ENCODE measurements at regions not wholly inside any gene's neighbourhood (a gene's known extent, or its start where the extent isn't known, plus 50 kb on each side); places are given as distances from the start of the nearest gene placed in this dataset.

- DNase-seq (ENCODE audit: extremely low read depth in 1 of 2, low read depth in 1 of 2) = no peak
Observed at GRCh38 chr9:78848061-78848460, 551.1 kb downstream of the PSAT1 start.

GRCh38 chr9:78856144-78856543, 559.2 kb downstream of the PSAT1 start:
- DNase-seq (ENCODE audit: extremely low read depth in 1 of 2, low read depth in 1 of 2) = no peak

DNA sequence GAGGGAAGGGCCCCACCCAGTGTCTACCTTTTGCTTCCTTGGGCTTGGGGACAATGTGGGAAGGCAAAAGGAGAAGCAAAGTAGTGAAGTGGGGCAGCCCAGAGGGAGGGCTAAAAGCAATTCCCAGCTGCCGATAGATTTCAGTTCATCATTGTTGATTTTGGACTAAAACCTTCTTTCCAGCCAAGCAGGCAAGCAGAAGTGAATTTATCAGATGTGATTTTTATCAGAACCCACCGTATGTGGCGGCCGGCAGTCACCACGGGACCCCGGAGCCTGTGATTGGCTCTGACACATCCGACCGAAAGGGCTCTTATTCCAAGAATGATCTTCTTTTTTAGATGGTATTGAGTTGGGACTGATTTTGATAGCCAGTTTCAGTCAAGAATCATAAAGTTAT, 559.9 kb downstream of the PSAT1 start:
- no peak for DNase-seq (ENCODE audit: extremely low read depth in 1 of 2, low read depth in 1 of 2)

- no peak for DNase-seq (ENCODE audit: extremely low read depth in 1 of 2, low read depth in 1 of 2)
Observed at GRCh38 chr9:78857373-78858225, 560.7 kb downstream of the PSAT1 start.

DNA sequence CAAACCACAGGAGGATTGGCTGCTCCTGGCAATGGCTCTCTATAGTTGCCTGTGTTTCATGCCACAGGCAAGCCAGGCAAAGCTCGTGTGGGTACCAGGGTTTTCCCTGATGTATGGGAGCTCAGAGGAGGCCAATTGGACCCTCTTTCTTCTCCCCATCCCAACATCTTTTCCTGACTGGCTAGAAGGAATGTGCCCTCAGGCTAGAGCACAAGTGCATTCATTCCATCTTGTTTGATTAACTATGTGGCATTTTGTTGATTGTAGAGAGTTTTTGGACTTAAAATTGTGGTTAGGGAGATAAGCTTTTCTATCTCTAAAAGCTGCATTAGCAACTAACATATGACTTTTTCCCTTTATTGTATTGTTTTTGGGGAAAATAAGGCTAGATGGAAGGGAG, 561.3 kb downstream of the PSAT1 start:
- DNase-seq (ENCODE audit: extremely low read depth in 1 of 2, low read depth in 1 of 2) = no peak

DNA sequence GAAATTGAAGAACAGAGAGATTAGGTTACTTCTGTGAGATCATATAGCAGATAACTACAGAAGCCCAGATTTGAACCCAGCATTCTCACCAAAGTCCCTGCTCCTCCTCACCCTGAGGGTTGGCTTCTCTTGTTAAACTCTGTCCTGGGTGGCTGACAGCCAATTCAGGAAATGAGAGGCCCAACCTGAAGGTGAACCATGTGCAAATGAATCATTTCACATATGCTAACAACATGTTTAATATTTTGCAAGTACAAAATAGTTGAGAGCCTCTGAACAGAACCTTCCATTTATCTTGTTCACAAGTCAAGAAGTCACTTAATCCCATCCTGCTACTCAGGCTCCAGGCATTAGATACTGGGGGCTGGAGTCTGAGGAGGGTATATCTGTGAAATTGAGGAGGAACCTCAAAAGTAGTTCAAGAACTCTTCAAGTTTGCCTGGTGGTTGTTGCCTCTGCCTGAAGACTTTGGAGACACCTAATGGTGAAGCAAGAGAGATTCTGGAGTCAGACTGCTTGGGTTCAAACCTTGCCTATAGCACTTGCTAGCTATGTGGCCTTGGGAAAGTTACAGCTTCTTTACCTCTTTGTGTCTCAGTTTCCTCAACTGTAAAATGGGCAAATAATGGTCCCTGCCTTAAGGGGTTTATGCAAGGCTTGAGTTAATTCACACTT, 564.0 kb downstream of the PSAT1 start:
- DNase-seq (ENCODE audit: extremely low read depth in 1 of 2, low read depth in 1 of 2) = no peak

DNA sequence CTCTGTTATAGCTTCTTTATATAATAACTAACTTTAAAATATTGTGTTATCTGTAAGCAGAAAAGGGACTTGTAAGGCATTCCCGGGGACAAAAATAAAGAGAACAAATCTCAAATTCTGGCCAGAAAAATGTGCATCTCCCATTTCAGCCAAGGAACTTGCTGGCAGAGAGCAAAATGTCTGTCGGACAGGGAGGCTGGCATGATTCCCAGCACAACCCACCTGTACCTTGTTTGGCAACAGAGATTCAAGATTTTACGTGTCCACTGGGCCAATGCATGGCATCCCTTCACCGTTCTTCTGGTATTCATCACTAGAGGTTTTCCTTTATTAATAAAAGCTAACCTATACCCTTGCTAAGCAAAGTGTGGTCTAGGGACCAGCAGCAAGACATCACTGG, 566.6 kb downstream of the PSAT1 start:
- no peak for DNase-seq (ENCODE audit: extremely low read depth in 1 of 2, low read depth in 1 of 2)

GRCh38 chr9:78865737-78866136, 568.8 kb downstream of the PSAT1 start:
- no peak for DNase-seq (ENCODE audit: extremely low read depth in 1 of 2, low read depth in 1 of 2)

DNA sequence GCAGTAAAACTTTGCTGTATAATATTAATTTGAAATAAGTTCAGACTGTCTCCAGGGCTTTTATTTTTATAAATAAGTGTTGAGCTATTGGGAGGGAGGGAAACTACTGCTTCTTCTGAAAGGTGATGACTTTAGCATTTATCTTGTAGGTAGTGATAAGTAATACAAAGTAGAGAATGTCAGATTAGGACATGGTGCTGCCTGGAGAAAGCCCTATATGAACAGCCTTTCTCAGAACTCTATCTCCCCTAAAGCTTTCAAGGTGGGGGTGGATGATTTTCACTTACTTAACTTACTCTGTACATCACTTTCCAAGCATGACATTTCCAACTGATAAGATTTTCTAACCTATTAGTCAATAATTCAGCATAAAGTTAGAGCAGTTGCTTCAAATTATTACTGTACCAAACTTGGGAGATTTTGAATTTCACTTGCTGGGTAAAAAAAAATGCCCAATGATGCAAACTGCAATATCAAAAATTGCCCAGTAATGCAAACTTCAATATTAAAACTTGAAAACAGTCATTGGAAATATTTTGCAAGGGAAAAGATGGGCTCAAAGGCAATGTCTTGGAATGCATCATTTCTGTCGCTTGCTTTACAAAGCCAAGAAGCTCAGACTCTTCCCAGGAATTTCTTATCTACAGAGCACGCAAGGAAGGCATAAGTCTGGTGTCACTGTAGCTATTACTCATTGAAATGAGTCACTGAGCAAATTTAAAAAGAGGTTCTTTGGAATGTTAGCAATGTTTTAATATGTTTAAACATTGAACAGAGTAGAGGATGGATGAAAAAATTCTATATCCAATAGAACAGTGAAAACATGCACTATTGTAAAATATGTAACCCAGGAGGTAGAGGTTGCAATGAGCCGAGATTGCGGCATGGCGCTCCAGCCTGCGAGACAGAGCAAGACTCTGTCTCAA, 569.5 kb downstream of the PSAT1 start:
- no peak for DNase-seq (ENCODE audit: extremely low read depth in 1 of 2, low read depth in 1 of 2)

DNA sequence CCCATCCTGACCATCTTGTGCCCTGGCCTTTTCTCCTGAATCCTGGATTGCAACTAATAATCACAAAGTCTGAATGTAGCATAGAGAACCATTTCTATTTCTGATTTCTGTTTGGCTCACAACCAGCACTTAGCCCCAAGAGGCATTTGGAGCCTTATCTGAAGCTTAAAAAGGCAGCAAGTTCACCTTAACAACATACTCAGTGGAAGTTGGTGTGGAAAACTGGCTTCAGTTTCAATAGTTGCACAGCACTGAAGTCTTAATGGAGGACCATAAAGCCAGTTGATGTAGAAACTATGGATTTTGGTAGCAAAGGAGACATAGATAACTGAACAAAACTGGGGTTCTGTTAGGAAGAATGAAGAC, 574.1 kb downstream of the PSAT1 start:
- no peak for DNase-seq (ENCODE audit: extremely low read depth in 1 of 2, low read depth in 1 of 2)

DNA sequence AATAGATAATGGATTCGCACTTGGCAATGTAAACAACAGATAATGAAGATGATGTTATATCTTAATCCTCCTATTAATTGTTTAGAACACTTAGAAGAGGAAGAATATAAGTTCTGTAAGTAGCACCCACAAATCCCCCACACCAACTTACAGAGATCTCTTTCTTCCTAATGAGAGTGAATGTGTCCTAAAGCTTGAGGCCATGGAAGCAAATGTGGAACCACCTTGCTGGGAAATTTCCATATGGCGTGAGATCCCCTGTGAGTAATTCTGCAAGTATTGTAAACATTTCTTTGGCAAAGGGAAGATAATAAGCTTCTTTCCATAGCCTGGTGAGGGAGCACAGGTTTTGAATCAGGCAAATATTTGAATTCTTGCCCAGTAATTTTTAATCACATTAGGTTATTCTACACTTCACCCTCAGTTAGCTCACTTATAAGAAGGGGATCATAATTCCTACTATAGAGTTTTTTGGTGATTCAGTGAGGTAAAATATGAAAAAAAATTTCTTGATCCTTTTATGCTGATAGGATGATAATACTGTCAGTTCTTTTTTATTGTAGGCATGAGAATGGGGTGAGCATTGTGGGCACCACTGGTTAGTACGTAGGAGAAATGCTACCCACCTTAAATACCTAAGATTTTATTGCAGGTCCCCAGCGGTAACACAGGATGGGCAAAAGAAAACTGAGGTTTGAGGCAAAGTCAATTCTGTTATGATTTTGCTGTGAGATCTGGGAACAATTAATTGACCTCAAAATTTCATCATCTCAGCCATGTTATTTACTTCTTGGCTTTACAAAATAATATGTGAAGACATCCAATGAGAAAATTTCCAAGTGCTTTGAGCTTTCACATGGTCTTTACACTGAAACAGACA, 574.8 kb downstream of the PSAT1 start:
- no peak for DNase-seq (ENCODE audit: extremely low read depth in 1 of 2, low read depth in 1 of 2)

DNA sequence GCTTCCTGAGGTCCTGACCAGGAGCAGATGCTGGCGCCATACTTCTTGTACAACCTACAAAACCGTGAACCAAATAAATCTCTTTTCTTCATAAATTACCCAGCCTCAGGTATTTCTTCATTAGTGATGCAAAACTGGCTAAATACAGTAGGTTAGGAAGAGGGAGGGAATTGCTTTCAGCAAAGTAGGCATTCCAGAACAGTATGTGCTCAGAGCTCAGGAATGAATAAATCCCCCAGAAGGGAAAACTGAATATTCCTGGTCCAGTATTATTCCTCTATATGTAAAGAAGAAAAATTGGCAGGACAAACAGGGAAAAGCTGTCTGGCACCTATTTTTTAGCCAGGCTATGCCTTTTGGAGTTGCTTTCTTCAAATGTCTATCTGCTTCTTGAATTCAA, 577.1 kb downstream of the PSAT1 start:
- DNase-seq (ENCODE audit: extremely low read depth in 1 of 2, low read depth in 1 of 2) = no peak

DNA sequence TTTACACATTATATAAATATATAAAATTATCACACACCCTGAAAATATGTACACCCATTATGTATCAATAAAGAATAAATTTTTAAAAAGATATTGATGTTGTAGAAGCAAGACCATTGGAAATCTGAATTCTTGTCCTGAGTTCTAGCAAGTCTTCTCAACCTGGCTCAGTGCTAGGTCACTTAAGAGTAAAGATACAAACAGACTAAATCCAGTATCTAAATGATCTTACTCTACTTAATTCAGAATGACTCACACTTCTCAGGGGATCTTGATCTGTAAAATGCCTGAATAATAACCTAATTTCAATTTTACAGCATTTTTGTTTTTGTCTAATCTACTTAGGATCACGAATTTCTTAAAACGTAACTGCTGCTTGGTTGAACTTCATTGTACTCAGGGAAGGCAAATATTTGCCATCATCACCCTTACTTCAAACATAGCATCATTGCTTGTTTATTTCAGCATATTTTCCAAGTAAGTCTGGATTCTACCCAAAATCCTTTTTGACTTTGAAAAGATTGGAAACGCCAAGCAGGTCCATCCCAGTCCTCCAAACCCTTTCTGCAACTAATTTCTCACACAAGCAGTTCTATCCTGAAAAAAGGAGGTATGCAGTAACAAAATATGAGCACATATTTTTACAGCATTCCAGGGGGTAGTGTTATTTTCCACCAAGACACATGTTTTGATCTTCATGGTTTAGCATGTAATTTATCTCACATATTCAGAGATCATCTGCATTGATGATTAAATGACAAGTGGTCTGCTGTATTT, 582.6 kb downstream of the PSAT1 start:
- DNase-seq (ENCODE audit: extremely low read depth in 1 of 2, low read depth in 1 of 2) = no peak

- DNase-seq (ENCODE audit: extremely low read depth in 1 of 2, low read depth in 1 of 2) = no peak
Observed at GRCh38 chr9:78881295-78881694, 584.4 kb downstream of the PSAT1 start.

DNA sequence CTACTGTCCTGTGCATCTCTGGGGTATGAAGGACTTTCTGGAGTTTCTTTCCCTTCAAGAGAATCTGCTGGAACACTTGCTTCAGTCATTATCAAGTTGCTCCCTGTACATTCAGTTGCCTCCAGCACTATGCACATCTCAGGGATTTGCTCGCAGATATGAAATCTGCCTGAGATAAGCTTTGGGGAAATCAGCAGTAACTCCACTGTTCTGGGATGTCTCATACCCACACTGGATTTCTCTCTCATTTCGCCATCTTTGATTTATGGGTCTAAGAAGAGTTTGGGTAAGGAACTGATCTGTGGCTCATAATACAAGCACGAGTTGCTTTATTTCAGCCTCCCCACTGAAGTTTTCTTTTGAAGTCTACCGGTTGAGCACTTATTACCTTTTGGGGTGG, 585.6 kb downstream of the PSAT1 start:
- no peak for DNase-seq (ENCODE audit: extremely low read depth in 1 of 2, low read depth in 1 of 2)

- no peak for DNase-seq (ENCODE audit: extremely low read depth in 1 of 2, low read depth in 1 of 2)
Observed at GRCh38 chr9:78884611-78885150, 587.8 kb downstream of the PSAT1 start.

- no peak for DNase-seq (ENCODE audit: extremely low read depth in 1 of 2, low read depth in 1 of 2)
Observed at GRCh38 chr9:78892182-78892581, 595.3 kb downstream of the PSAT1 start.

DNA sequence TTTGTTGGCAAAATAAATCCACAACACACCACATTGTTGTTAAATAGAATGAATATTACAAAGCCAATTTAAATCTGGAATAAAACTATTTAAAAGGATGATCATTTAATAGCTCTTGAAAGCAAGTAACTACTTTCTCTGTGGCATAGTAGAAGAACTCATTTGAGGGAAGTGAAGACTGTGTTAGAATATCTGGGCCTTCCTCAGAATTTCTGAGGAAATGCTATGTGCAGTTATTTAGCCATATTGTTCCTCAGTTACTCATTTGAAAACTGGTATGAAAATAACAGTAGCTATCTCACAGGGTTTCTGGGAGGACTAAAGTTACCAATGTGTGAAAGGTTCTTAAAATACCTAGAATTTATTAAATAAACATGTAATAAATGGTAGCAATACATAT, 595.8 kb downstream of the PSAT1 start:
- no peak for DNase-seq (ENCODE audit: extremely low read depth in 1 of 2, low read depth in 1 of 2)

DNA sequence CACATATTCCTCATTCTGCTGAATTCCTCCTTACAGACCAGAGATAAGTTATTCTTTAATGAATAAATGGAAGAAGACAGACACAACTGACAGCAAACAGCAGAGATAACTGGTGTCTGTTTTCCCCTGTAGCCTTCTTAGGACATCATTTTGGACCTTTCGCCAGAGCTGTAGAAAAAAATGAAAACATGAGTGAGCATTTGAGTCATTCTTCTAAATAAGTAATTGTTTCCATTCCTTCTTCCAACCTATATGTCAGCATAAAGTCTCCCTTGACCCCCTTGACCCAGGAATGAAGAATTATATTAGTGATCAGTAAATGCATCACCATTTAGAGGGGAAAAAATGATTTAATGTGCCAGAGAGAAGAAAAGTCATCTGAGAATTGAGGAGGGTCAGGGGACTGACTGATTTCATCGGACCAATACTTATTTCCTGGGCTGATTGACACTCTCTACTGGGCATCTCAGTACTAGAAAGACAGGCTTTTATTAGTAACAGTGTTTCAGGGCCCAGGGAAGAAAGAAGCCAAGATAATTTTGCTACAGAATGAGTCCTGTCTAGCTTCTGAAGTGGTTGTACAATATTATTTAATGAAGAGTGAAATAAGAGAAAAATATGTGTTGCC, 597.0 kb downstream of the PSAT1 start:
- DNase-seq (ENCODE audit: extremely low read depth in 1 of 2, low read depth in 1 of 2) = no peak
